Karpas-422 (cell line): ENCODE measurements at regions not wholly inside any gene's neighbourhood (a gene's known extent, or its start where the extent isn't known, plus 50 kb on each side); places are given as distances from the start of the nearest gene placed in this dataset.

ENCODE experiments used
- DNase-seq: peaks from one replicate; pipeline ENCODE4 v3.0.0-alpha.2; 2015
- H2AFZ ChIP-seq: fragments of 200-600 bp; sonication (generic); 2 replicates; pipeline ENCODE4 v1.6.1; 2014; ENCODE audit warnings: antibody characterized with exemption, low read length, mixed read lengths
- H3K27ac ChIP-seq: fragments of 200-600 bp; sonication (generic); 2 replicates; pipeline ENCODE4 v1.5.1; 2014; ENCODE audit warnings: mild to moderate bottlenecking, low read length, moderate library complexity
- H3K27me3 ChIP-seq: fragments of 200-600 bp; sonication (generic); 2 replicates; pipeline ENCODE4 v1.6.1; 2014; ENCODE audit warnings: low read length, mixed read lengths
- H3K36me3 ChIP-seq: fragments of 200-600 bp; sonication (generic); 2 replicates; pipeline ENCODE4 v1.6.1; 2014; ENCODE audit warnings: low read length, mixed read lengths; ENCODE audit not compliant: insufficient read depth
- H3K4me1 ChIP-seq: fragments of 200-600 bp; sonication (generic); 2 replicates; pipeline ENCODE4 v1.6.1; 2014; ENCODE audit warnings: mild to moderate bottlenecking, low read length, mixed read lengths
- H3K4me2 ChIP-seq: fragments of 200-600 bp; sonication (generic); 2 replicates; pipeline ENCODE4 v1.6.1; 2014; ENCODE audit warnings: low read length, low read depth, mild to moderate bottlenecking; ENCODE audit not compliant: poor library complexity, severe bottlenecking
- H3K4me3 ChIP-seq: fragments of 200-600 bp; sonication (generic); 2 replicates; pipeline ENCODE4 v1.5.1; 2014; ENCODE audit warnings: mild to moderate bottlenecking, antibody characterized with exemption, low read length, mixed read lengths
- H3K79me2 ChIP-seq: fragments of 200-600 bp; sonication (generic); 2 replicates; pipeline ENCODE4 v1.6.1; 2014; ENCODE audit warnings: mild to moderate bottlenecking, low read length, mixed read lengths
- H3K9ac ChIP-seq: fragments of 200-600 bp; sonication (generic); 2 replicates; pipeline ENCODE4 v1.6.0; 2014; ENCODE audit warnings: low read length
- H3K9me2 ChIP-seq: fragments of 200-600 bp; sonication (generic), shearing (Covaris generic); replicated peaks from 2 replicates; pipeline ENCODE4 v1.6.0; 2014; ENCODE audit warnings: mild to moderate bottlenecking, low read length, moderate library complexity; ENCODE audit not compliant: insufficient read depth
- H3K9me3 ChIP-seq: fragments of 300-700, 200-600 bp; sonication (generic); 2 replicates; pipeline ENCODE4 v1.6.1; 2014; ENCODE audit warnings: low read length, mixed read lengths
- H4K20me1 ChIP-seq: fragments of 200-600 bp; sonication (generic); 2 replicates; pipeline ENCODE4 v1.6.1; 2014; ENCODE audit warnings: mild to moderate bottlenecking, antibody characterized with exemption, low read length, low read depth; ENCODE audit not compliant: insufficient read depth

DNA sequence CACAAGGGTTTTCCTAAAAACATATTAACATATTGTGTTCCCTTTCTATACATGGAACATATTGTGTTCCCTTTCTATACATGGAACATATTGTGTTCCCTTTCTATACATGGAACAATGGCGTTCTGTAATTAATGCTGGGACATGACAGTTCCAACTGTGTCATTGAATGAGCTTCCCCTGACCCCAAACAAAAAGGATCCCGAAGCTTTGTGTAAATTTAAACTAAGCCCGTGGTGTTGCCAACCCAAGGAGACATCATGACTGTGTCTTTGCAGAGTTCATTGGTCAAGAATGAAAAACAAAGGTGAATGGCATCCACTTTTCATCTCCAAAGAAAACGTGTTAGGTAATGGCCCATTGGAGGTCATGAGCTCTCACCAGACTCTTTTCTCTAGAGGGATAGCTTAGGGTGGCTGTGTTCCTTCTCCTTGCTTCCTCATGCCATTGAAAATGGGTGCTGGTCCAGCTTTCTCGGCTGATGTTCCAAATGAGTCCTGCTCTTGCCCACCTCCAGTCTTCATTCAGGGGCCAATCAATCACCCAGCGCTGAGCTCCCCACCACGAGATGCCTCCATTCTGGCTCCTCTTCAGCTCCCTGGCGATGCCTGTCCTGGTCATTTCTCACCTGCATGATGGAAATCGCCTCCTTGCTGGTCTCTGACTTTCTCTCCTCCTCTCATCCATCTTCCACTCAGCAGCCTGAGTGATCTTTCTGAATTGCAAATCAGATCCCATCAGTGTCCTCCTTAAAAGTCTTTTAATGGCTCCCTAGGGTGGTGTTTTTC, 156.1 kb downstream of the VRK1 start:
- no peak overlapping the region for H3K4me2 ChIP-seq
- no peaks in the 10 kb centered on the region for H3K9me2 ChIP-seq

DNA sequence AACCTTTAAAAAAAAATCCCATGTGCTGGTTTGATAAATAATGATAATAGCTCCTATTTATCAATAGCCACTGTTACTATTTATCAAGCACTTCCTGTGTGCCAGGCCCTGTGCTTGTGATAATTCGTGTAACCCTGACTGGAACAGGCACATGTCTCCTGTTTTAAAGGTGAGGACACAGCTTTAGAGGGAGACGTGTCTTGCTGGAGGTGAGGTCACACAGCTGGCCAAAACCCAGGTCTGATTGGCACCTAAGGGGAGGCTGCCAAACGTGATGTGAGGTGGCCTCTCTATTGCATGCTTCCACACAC, 156.6 kb downstream of the VRK1 start:
- Histone ChIP-seq H3K4me3 (no peak overlapping the region), H4K20me1 (no peaks in the 10 kb centered on the region), H3K36me3 (no peaks in the 10 kb centered on the region), H3K9me2 (no peaks in the 10 kb centered on the region), H3K79me2 (no peaks in the 10 kb centered on the region), H2AFZ (no peak overlapping the region), H3K9ac (no peak overlapping the region), H3K4me1 (peaks cover 6% of the 10 kb centered on the region; the same call in 1 of the 2 replicates), H3K9me3 (no peaks in the 10 kb centered on the region), H3K4me2 (no peak overlapping the region), H3K27ac (no peak overlapping the region), H3K27me3 (no peaks in the 10 kb centered on the region)
- DNase-seq, result no peak

More for the DNA sequence above, 156.1 kb downstream of the VRK1 start:
- no peak overlapping the region for H3K27ac ChIP-seq
- H2AFZ ChIP-seq, result no peak overlapping the region
- H3K9ac ChIP-seq, result no peak overlapping the region
- no peaks in the 10 kb centered on the region for H3K27me3 ChIP-seq
- H3K9me3 ChIP-seq, result no peaks in the 10 kb centered on the region
- no peaks in the 10 kb centered on the region for H3K79me2 ChIP-seq
- no peaks in the 10 kb centered on the region for H4K20me1 ChIP-seq
- H3K36me3 ChIP-seq, result no peaks in the 10 kb centered on the region
- H3K4me1 ChIP-seq, result peaks cover 6% of the 10 kb centered on the region; the same call in 1 of the 2 replicates
- no peak for DNase-seq
- H3K4me3 ChIP-seq, result no peak overlapping the region

DNA sequence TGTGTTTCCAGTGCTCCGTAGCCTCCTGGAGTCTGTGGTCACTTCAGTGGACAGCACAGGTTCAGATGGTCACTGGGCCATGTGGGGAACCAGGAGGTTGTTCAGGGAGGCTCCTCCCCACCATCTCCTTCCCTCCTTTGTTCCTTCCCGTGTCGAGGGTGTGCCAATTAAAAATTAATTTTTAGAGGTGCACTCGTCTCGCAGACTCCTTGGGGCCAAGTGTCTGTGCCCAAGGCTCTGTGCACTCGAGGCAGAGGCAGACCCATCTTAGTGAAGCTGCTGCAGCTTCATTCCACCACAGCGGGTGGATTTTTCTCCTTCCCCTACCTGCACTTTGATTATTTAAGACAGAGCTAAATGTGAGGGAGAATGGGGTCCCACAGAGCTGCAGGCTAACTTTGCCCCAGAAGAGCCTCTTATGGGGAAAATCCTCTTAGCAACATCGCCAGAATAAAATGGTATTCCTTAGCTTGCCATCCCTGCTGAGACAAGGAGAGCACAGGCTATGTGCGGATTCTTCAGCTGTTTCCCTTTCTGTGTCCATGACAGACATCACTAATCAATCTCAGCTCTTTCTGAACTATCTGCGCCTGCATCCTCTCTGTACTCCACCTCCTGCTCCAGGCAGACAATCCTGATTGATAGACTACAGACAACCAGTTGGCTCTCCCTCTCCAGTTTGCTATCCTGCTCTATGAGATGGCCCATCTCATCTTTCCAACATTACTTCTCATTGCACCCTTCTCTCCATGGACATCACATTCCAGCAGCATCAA, 159.5 kb downstream of the VRK1 start:
- H3K9me3 ChIP-seq, result no peaks in the 10 kb centered on the region
- H3K27me3 ChIP-seq, result no peaks in the 10 kb centered on the region
- no peak overlapping the region for H3K27ac ChIP-seq
- H3K79me2 ChIP-seq, result no peaks in the 10 kb centered on the region
- no peaks in the 10 kb centered on the region for H3K36me3 ChIP-seq
- H3K4me2 ChIP-seq, result no peak overlapping the region
- no peak overlapping the region for H3K4me3 ChIP-seq
- H4K20me1 ChIP-seq, result no peaks in the 10 kb centered on the region
- H3K9me2 ChIP-seq, result no peaks in the 10 kb centered on the region
- no peak overlapping the region for H3K9ac ChIP-seq
- H3K4me1 ChIP-seq, result peaks cover 17% of the 10 kb centered on the region
- H2AFZ ChIP-seq, result no peak overlapping the region
- DNase-seq, result no peak

DNA sequence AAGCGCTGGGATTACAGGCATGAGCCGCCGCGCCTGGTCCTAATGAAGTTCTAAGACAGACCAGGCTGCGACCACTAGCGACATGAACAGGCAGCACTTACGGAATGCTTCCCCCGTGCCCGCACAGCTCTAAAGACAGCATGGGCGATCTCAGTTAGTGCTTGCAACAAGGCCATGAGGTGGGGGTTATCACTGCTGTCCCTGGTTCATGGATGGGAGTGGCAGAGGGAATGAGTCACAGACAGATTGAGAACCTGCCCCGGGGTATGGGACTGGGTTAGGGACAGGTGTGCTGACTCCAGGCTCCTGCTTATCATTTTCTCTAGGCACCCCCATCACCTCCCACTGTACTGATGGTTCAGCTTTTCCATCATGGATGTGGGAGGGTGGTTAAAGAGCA, 160.9 kb downstream of the VRK1 start:
- Histone ChIP-seq H3K4me2 (no peak overlapping the region), H3K36me3 (no peaks in the 10 kb centered on the region), H3K9me3 (no peaks in the 10 kb centered on the region), H3K9me2 (no peaks in the 10 kb centered on the region), H2AFZ (no peak overlapping the region), H3K9ac (no peak overlapping the region), H3K27me3 (no peaks in the 10 kb centered on the region), H3K4me1 (peaks cover 31% of the 10 kb centered on the region), H4K20me1 (no peaks in the 10 kb centered on the region), H3K79me2 (no peaks in the 10 kb centered on the region), H3K27ac (no peak overlapping the region), H3K4me3 (no peak overlapping the region)
- no peak for DNase-seq

DNA sequence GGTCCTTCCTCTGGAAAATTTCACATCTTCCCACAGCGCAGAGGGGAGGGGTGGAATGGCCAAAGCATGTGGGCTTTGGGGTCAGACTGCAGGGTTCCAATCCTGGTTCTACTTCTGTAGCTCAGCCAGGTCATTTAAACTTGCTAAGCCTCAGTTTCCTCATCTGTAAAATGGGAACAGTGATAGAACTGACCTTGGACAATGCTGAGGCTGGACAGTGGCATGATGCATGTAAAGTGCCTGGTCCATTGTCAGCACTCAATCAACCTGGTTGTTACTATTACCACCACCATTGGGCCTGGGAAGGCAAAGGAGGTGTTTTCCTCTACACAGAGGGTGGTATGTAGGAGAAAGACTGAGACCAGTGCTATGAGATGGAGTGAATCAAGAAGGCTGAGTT, 162.8 kb downstream of the VRK1 start:
- H3K27me3 ChIP-seq, result no peaks in the 10 kb centered on the region
- peak overlapping the region; percentile 36; the same call in 1 of the 2 replicates for H2AFZ ChIP-seq
- DNase-seq, result no peak
- H3K4me1 ChIP-seq, result peaks cover 40% of the 10 kb centered on the region
- no peaks in the 10 kb centered on the region for H3K79me2 ChIP-seq
- H4K20me1 ChIP-seq, result no peaks in the 10 kb centered on the region
- H3K27ac ChIP-seq, result peak overlapping the region; percentile 24; the same call in 1 of the 2 replicates
- no peaks in the 10 kb centered on the region for H3K9me3 ChIP-seq
- H3K9me2 ChIP-seq, result no peaks in the 10 kb centered on the region
- no peak overlapping the region for H3K4me3 ChIP-seq
- no peak overlapping the region for H3K4me2 ChIP-seq
- no peak overlapping the region for H3K9ac ChIP-seq
- H3K36me3 ChIP-seq, result no peaks in the 10 kb centered on the region

DNA sequence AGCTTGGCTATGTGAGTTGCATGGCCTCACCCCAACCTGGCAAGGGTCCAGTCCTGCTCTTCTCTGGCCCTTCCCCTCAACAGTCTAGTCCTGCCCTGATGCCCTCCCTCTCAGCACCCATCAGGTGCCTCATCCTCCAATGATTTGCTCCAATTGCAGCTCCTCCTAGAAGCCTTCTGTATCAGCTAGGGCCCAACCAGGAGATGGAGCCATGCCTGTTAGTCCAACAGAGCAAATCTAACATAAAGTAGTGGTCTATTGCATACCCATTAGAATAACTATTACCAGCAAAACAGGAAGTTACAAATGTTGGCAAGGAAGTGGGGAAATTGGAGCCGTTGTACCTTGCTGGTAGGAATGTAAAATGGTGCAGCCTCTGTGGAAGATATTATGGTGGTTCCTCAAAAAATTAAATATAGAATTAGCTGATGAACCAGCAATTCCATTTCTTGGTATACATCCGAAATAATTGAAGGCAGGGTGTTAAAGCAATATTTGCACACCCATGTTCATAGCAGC, 163.5 kb downstream of the VRK1 start:
- H3K9ac ChIP-seq, result no peak overlapping the region
- no peak overlapping the region for H3K4me2 ChIP-seq
- peak overlapping the region; percentile 24 for H3K27ac ChIP-seq
- H3K27me3 ChIP-seq, result no peaks in the 10 kb centered on the region
- no peaks in the 10 kb centered on the region for H3K9me2 ChIP-seq
- H3K4me1 ChIP-seq, result peaks cover 43% of the 10 kb centered on the region
- H4K20me1 ChIP-seq, result no peaks in the 10 kb centered on the region
- peak overlapping the region; percentile 36; the same call in 1 of the 2 replicates for H2AFZ ChIP-seq
- H3K36me3 ChIP-seq, result no peaks in the 10 kb centered on the region
- H3K79me2 ChIP-seq, result no peaks in the 10 kb centered on the region
- H3K9me3 ChIP-seq, result no peaks in the 10 kb centered on the region
- peak; percentile 51 for DNase-seq
- H3K4me3 ChIP-seq, result no peak overlapping the region

DNA sequence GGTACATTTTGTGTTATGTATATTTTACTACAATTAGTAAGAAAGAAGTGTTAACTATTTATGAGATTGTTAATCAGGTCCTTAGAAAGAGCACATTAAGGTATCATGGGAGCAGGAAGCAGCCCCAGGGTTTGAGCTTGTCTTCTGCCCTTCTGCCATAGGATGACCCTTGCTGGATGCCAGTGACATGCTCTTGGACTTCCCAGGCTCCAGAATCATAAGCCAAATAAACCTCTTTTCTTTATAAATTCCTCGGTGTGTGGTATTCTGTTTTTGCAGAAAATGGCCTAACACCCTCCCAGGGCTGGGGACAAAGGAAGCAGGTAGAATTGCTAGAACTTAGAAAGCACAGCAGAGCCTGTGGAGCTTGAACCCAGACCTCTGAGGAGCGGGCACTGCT, 164.7 kb downstream of the VRK1 start:
- H2AFZ ChIP-seq, result peak overlapping the region; percentile 59
- peak overlapping the region; percentile 89 for H3K27ac ChIP-seq
- H3K79me2 ChIP-seq, result no peaks in the 10 kb centered on the region
- no peaks in the 10 kb centered on the region for H4K20me1 ChIP-seq
- DNase-seq, result no peak
- H3K4me1 ChIP-seq, result peaks cover 53% of the 10 kb centered on the region
- H3K4me2 ChIP-seq, result peak overlapping the region; percentile 56
- H3K9me3 ChIP-seq, result no peaks in the 10 kb centered on the region
- peak overlapping the region; percentile 23 for H3K4me3 ChIP-seq
- no peaks in the 10 kb centered on the region for H3K27me3 ChIP-seq
- peak overlapping the region; percentile 40 for H3K9ac ChIP-seq
- H3K36me3 ChIP-seq, result no peaks in the 10 kb centered on the region
- no peaks in the 10 kb centered on the region for H3K9me2 ChIP-seq

DNA sequence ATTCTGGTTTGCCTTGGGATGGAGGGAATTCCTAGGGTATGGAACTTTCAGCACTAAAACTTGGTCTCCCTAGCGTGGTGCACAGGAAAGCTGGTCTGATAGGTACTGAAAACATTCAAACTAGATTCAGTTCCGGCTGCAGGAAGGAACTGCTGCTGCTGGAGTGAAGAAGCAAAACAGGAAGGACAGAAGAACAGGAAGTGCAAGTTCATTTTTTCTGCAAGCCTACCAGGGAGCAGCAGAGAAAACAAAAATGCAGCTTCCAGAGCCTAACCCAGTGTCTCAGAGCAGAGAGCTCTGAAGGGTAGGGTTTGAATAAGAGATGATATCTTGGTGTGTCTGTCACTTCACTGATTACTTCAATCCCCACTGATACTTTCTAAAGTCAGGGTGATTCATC, 165.2 kb downstream of the VRK1 start:
- peak; percentile 94 for DNase-seq
- H3K27ac ChIP-seq, result peak overlapping the region; percentile 89
- H3K9me2 ChIP-seq, result no peaks in the 10 kb centered on the region
- H3K9me3 ChIP-seq, result no peaks in the 10 kb centered on the region
- H3K9ac ChIP-seq, result peak overlapping the region; percentile 40
- no peaks in the 10 kb centered on the region for H4K20me1 ChIP-seq
- H3K4me1 ChIP-seq, result peaks cover 53% of the 10 kb centered on the region
- H2AFZ ChIP-seq, result peak overlapping the region; percentile 59
- peak overlapping the region; percentile 23 for H3K4me3 ChIP-seq
- peak overlapping the region; percentile 56 for H3K4me2 ChIP-seq
- H3K79me2 ChIP-seq, result no peaks in the 10 kb centered on the region
- H3K27me3 ChIP-seq, result no peaks in the 10 kb centered on the region
- H3K36me3 ChIP-seq, result no peaks in the 10 kb centered on the region
